ENCODE measurements at regions not wholly inside any gene's neighbourhood (a gene's known extent, or its start where the extent isn't known, plus 50 kb on each side); places are given as distances from the start of the nearest gene placed in this dataset.

DNA sequence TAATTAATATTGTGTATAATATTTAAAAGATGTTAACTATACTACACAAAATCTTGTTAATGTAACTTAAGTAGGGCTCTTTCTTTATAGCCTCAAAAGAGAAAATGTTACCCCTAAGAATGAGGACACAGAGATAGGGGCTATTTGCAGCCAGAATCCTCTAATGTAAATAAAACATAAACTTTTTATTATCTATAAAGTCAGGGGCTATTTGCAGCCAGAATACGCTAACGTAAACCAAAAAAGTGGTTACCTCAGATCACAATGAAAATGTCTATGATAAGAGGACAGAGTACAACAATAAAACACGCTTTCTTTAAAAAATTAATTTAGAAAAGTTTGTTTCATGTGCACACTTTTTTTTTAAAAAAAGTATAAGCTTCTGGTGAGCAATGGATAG, 229.9 kb upstream of the PITX2 start:
- no peak for DNase-seq (ENCODE audit: low read depth, low spot score)
- Histone ChIP-seq H3K9me3 (ENCODE audit: low read depth, low read length) (no peaks in the 10 kb centered on the region), H3K36me3 (ENCODE audit: insufficient read depth, low read length) (no peaks in the 10 kb centered on the region), H3K27ac (no peak overlapping the region), H3K9ac (ENCODE audit: insufficient read length) (no peak overlapping the region), H3K4me3 (no peak overlapping the region)
- TF ChIP-seq FOXP2 (optimal IDR thresholded peaks at IDR 0.05; ENCODE audit: control extremely low read depth, extremely low read length, insufficient read depth) (no peak), POLR2AphosphoS5 (IDR thresholded peaks at IDR 0.05; ENCODE audit: borderline replicate concordance, low read depth, low read length) (no peak), EZH2 (IDR thresholded peaks at IDR 0.05) (no peak)

DNA sequence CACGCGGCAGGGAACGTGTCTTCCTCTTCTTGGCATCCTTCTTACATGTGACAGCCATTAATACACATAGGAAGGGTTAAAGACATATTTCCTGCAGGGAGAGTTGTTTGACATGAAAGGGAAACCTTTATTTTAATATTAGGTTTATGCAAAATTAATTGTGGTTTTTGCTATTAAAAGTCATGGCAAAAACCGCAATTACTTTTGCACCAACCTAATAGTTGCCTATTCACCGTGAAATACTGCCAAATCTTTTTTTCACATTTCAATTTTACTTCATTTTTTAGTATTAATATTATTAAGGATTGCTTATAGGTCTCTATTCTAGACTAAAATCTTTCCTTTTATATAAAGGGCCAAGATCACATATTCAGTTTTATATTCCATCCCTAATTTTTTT, 230.4 kb upstream of the PITX2 start:
- no peak for DNase-seq (ENCODE audit: low read depth, low spot score)
- no peak for TF ChIP-seq POLR2AphosphoS5 (IDR thresholded peaks at IDR 0.05; ENCODE audit: borderline replicate concordance, low read depth, low read length)
- no peak for TF ChIP-seq FOXP2 (optimal IDR thresholded peaks at IDR 0.05; ENCODE audit: control extremely low read depth, extremely low read length, insufficient read depth)
- TF ChIP-seq EZH2 (IDR thresholded peaks at IDR 0.05): no peak
- H3K4me3 ChIP-seq: no peak overlapping the region
- H3K9me3 ChIP-seq (ENCODE audit: low read depth, low read length): no peaks in the 10 kb centered on the region
- no peak overlapping the region for H3K9ac ChIP-seq (ENCODE audit: insufficient read length)
- H3K36me3 ChIP-seq (ENCODE audit: insufficient read depth, low read length): no peaks in the 10 kb centered on the region
- no peak overlapping the region for H3K27ac ChIP-seq

DNA sequence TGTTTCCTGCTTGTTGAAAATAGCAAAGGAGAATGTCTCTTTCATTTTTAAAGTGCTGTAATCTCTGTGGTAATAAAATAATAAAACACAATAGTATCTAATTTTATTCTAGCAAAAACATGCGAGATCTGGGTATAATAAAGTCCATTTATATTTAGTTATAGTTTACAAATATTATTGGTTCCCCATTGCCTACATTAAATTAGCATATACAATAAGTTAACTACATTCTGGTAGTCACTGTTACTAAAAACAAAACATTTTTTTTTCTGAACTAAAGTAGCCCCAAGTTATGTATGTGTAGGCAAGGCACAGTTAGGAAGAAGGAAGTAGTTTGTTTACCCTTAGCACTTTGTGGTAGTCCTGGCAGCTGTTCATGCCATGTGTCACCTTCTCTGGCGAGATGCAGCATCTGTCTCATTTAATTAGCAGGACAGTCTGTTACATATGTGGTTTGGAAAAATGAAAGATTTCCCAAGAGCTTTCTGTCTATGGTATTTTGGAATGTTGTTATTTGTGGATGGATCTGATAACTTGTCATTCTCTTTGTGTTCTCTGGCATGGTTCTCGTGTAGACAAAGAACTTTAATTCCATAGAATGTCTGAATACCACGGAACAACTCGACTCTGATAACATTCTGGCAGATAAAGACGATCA, 231.3 kb upstream of the PITX2 start:
- Histone ChIP-seq H3K9ac (ENCODE audit: insufficient read length) (no peak overlapping the region), H3K4me3 (no peak overlapping the region), H3K36me3 (ENCODE audit: insufficient read depth, low read length) (no peaks in the 10 kb centered on the region), H3K9me3 (ENCODE audit: low read depth, low read length) (no peaks in the 10 kb centered on the region), H3K27ac (peak overlapping the region; percentile 17; the same call in 1 of the 2 replicates)
- no peak for DNase-seq (ENCODE audit: low read depth, low spot score)
- TF ChIP-seq POLR2AphosphoS5 (IDR thresholded peaks at IDR 0.05; ENCODE audit: borderline replicate concordance, low read depth, low read length) (no peak), FOXP2 (optimal IDR thresholded peaks at IDR 0.05; ENCODE audit: control extremely low read depth, extremely low read length, insufficient read depth) (no peak), EZH2 (IDR thresholded peaks at IDR 0.05) (no peak)

DNA sequence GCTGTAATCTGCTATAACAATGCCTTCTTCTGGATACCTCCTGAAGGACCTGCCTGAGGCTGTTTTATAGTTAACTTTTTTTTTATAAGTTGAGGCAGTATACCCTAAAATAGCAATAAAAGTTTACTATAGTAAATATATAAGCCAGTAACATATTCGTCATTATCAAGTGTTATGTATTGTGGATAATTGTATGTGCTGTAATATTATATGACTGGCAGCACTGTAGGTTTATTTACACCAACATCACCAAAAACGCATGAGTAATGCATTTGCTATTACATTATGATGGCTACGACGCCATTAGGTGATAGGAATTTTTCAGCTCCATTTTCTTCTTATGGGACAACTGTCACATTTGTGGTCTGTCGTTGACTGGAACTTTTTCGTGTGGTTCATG, 237.2 kb upstream of the PITX2 start:
- no peaks in the 10 kb centered on the region for H3K36me3 ChIP-seq (ENCODE audit: insufficient read depth, low read length)
- no peak overlapping the region for H3K9ac ChIP-seq (ENCODE audit: insufficient read length)
- H3K27ac ChIP-seq: no peak overlapping the region
- no peaks in the 10 kb centered on the region for H3K9me3 ChIP-seq (ENCODE audit: low read depth, low read length)
- no peak for TF ChIP-seq EZH2 (IDR thresholded peaks at IDR 0.05)
- no peak for TF ChIP-seq FOXP2 (optimal IDR thresholded peaks at IDR 0.05; ENCODE audit: control extremely low read depth, extremely low read length, insufficient read depth)
- TF ChIP-seq POLR2AphosphoS5 (IDR thresholded peaks at IDR 0.05; ENCODE audit: borderline replicate concordance, low read depth, low read length): no peak
- no peak overlapping the region for H3K4me3 ChIP-seq
- no peak for DNase-seq (ENCODE audit: low read depth, low spot score)

DNA sequence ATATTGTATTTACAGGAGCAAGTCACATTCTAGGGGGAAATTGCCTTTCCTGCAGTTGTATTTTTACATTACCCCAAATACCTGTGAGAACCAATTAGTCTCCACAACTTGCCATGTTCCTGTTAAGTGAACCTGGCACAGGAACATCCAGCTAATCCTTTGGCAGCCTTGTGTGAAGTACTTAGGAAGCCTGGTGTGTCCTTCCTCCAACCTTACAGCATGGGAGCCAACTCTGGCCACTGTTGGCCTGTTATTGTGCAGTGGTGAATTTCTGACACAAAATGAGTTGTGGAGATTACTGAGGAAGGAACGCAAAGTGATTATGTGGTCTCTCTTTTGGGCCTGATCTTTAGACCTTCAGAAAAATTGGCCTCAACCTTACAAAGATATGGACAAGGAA, 238.0 kb upstream of the PITX2 start:
- TF ChIP-seq FOXP2 (optimal IDR thresholded peaks at IDR 0.05; ENCODE audit: control extremely low read depth, extremely low read length, insufficient read depth) (no peak), EZH2 (IDR thresholded peaks at IDR 0.05) (no peak), POLR2AphosphoS5 (IDR thresholded peaks at IDR 0.05; ENCODE audit: borderline replicate concordance, low read depth, low read length) (no peak)
- no peaks in the 10 kb centered on the region for H3K9me3 ChIP-seq (ENCODE audit: low read depth, low read length)
- DNase-seq (ENCODE audit: low read depth, low spot score): no peak
- H3K36me3 ChIP-seq (ENCODE audit: insufficient read depth, low read length): no peaks in the 10 kb centered on the region
- H3K9ac ChIP-seq (ENCODE audit: insufficient read length): no peak overlapping the region
- no peak overlapping the region for H3K4me3 ChIP-seq
- no peak overlapping the region for H3K27ac ChIP-seq

DNA sequence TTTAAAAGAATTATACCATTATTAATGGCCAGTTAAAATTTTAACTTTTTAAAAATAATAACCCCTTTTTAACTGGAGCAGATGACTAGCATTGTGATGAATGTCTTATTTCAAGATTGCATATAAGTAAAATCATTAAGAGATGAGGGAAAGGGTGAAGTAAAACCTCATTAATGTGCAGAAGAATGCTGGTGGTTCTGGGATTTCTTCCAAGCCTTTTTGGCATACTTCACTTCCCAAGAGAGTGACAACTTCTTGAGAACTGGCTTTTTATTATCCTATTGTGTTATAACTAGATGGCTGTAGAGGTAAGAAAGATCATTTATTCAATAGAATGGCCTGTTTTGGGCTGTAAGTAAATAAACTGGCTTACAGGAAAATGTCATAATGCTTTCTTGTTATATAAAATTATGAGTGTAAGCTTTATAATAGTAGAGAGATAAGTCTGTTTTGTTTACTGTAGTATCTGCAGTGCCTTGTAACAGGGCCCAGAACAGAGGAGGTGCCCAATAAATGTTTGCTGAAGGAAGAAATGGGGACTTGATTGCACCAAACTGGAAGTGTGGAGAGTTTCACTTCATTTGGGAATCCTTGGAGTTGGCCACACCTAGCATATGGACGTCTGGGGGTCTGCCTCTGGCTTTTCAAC, 242.9 kb upstream of the PITX2 start:
- H3K36me3 ChIP-seq (ENCODE audit: insufficient read depth, low read length): no peaks in the 10 kb centered on the region
- no peak overlapping the region for H3K4me3 ChIP-seq
- TF ChIP-seq EZH2 (IDR thresholded peaks at IDR 0.05): no peak
- no peak for TF ChIP-seq POLR2AphosphoS5 (IDR thresholded peaks at IDR 0.05; ENCODE audit: borderline replicate concordance, low read depth, low read length)
- TF ChIP-seq FOXP2 (optimal IDR thresholded peaks at IDR 0.05; ENCODE audit: control extremely low read depth, extremely low read length, insufficient read depth): no peak
- no peaks in the 10 kb centered on the region for H3K9me3 ChIP-seq (ENCODE audit: low read depth, low read length)
- no peak overlapping the region for H3K9ac ChIP-seq (ENCODE audit: insufficient read length)
- DNase-seq (ENCODE audit: low read depth, low spot score): peak; percentile 40
- peak overlapping the region; percentile 28 for H3K27ac ChIP-seq

DNA sequence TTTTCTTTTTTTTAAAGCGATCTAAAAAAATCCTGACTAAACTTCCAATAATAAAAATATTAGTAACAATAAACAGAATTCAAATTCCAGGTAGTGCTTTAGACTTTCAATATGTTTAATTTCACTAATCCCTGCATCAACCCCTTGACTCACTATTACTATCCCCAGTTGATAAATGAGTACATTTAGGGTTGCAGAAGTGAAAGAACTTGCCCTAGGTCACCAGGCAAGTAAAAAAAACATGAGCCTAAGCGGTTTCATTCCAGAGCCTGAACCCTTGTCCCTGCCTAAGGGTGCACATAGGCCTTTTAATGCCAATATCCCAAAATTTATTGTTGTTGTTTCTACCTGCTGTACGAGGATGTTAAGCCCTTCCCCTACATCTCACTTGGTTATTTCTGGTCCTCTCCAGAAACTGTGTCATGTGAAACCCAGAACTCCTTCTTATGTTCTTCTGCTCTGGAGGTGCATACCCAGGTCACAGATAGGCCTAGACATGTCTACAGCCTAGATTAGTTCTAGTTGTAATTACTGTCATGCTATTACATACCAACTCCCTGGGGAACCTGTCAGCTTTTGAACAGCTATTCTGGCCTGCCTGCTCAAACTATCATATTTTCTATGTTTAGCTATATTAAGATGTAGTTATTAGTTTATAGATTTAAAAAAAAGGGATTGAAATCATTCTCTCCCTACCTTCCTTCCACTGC, 244.5 kb upstream of the PITX2 start:
- H3K9ac ChIP-seq (ENCODE audit: insufficient read length): no peak overlapping the region
- H3K36me3 ChIP-seq (ENCODE audit: insufficient read depth, low read length): no peaks in the 10 kb centered on the region
- TF ChIP-seq EZH2 (IDR thresholded peaks at IDR 0.05): no peak
- TF ChIP-seq POLR2AphosphoS5 (IDR thresholded peaks at IDR 0.05; ENCODE audit: borderline replicate concordance, low read depth, low read length): no peak
- no peak for TF ChIP-seq FOXP2 (optimal IDR thresholded peaks at IDR 0.05; ENCODE audit: control extremely low read depth, extremely low read length, insufficient read depth)
- no peak for DNase-seq (ENCODE audit: low read depth, low spot score)
- no peak overlapping the region for H3K27ac ChIP-seq
- H3K9me3 ChIP-seq (ENCODE audit: low read depth, low read length): no peaks in the 10 kb centered on the region
- H3K4me3 ChIP-seq: no peak overlapping the region

DNA sequence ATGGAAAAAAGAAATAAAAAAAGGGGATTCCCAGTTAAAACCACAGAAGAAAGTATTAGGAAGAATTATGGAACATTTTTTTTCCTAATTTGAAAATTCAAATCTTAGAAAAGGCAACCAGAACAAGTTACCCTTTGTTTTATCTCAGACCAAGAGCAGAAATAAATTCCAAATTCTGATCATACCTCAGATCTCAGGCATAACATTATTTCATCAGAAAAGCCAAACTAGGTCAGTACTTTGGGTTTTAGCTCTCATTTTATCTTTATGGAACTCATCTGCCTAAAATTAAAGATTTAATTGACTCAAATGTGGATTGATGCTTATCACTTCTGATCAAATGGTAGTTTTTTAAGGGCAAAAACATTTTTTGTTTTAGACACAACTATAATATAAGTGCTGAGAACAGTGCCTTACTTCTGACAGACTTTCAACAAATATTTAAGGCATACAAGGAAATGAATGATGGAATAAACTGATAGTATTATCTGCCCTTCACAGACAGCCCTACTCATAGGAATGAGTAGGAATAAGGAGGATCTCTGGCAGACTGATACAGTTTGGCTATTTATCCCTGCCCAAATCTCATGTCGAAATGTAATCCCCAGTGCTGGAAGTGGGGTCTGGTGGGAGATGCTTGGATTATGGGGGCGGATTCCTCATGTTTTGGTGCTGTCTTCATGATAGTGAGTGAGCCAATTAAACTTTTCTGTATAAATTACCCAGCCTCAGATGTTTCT, 245.3 kb upstream of the PITX2 start:
- no peak for DNase-seq (ENCODE audit: low read depth, low spot score)
- TF ChIP-seq POLR2AphosphoS5 (IDR thresholded peaks at IDR 0.05; ENCODE audit: borderline replicate concordance, low read depth, low read length): no peak
- no peak for TF ChIP-seq EZH2 (IDR thresholded peaks at IDR 0.05)
- no peak for TF ChIP-seq FOXP2 (optimal IDR thresholded peaks at IDR 0.05; ENCODE audit: control extremely low read depth, extremely low read length, insufficient read depth)
- Histone ChIP-seq H3K27ac (no peak overlapping the region), H3K9me3 (ENCODE audit: low read depth, low read length) (no peaks in the 10 kb centered on the region), H3K36me3 (ENCODE audit: insufficient read depth, low read length) (no peaks in the 10 kb centered on the region), H3K4me3 (no peak overlapping the region), H3K9ac (ENCODE audit: insufficient read length) (no peak overlapping the region)

Data from SK-N-MC (cell line).